Body of pancreas (tissue), 4 donors: ENCODE measurements at regions not wholly inside any gene's neighbourhood (a gene's known extent, or its start where the extent isn't known, plus 50 kb on each side); places are given as distances from the start of the nearest gene placed in this dataset.

Source experiments
- ATAC-seq: fragments of 150-250 bp; one replicate; pipeline ENCODE4 v1.9.1; 2016
- DNase-seq, 4 donors: peaks; one replicate each; pipeline ENCODE4 v3.0.0-alpha.2; 2019
- H3K27ac ChIP-seq, 4 donors: fragments of 200-600 bp; sonication (generic); 1 replicate in 3 of 4; 2 replicates in 1 of 4; pipeline versions ENCODE4 v1.5.1 to v1.6.1; 2016 to 2019; ENCODE audit warnings: mild to moderate bottlenecking in 1 of 4, mixed read lengths in 1 of 4, moderate library complexity in 1 of 4
- H3K27me3 ChIP-seq, 2 donors: fragments of 200-600 bp; sonication (generic); one replicate each; pipeline ENCODE4 v1.6.0; 2016; ENCODE audit warnings: mild to moderate bottlenecking in 1 of 2
- H3K36me3 ChIP-seq, 2 donors: fragments of 200-600 bp; sonication (generic); replicated peaks in 1 of 2; 2 replicates each; pipeline ENCODE4 v1.5.1; 2016; ENCODE audit warnings: low read depth in 2 of 2; ENCODE audit not compliant: insufficient read depth in 1 of 2
- H3K4me1 ChIP-seq: fragments of 200-600 bp; sonication (generic); one replicate; pipeline ENCODE4 v1.6.0; 2016
- H3K4me3 ChIP-seq, 2 donors: fragments of 200-600 bp; sonication (generic); 1 replicate in 1 of 2; 2 replicates in 1 of 2; pipeline ENCODE4 v1.5.1; 2016 to 2019
- H3K9me3 ChIP-seq, 3 donors: fragments of 200-600 bp; sonication (generic); 1 replicate in 2 of 3; 2 replicates in 1 of 3; pipeline ENCODE4 v1.5.1; 2016
- CTCF ChIP-seq, 7 experiments: fragments of 450-650 bp in 4 of 7; fragments of 200-600 bp in 3 of 7; sonication (generic) in 3 of 7; IDR thresholded peaks; one replicate each; pipeline ENCODE4 v1.5.1; 2016 to 2019; ENCODE audit warnings: antibody characterized with exemption in 7 of 7
- POLR2A ChIP-seq, 3 donors: fragments of 450-650 bp; IDR thresholded peaks; one replicate each; pipeline ENCODE4 v1.6.1; 2016; ENCODE audit warnings: antibody characterized with exemption in 3 of 3, mild to moderate bottlenecking in 2 of 3
- WGBS, 2 donors: methylation state at CpG; one replicate each; pipeline ENCODE4 v1.1.5; 2017; 5-methylcytosine and 5-hydroxymethylcytosine counted together
- intact Hi-C: fragments of 100-400 bp; cut with DNase I; formaldehyde crosslinking; loops from one replicate; pipeline ENCODE4 v1.15.1; 2023

GRCh38 chr4:30817447-30817846 lies 97.3 kb downstream of the PCDH7 start:
- Histone ChIP-seq H3K4me1 (no peaks in the 10 kb centered on the region), H3K9me3 (no peaks in the 10 kb centered on the region), H3K27me3 (no peaks in the 10 kb centered on the region), H3K36me3 (no peaks in the 10 kb centered on the region), H3K27ac (no peak overlapping the region), H3K4me3 (no peak overlapping the region)
- DNase-seq = no peak
- ATAC-seq = no peak
- TF ChIP-seq POLR2A (IDR thresholded peaks at IDR 0.05) (no peak), CTCF (IDR thresholded peaks at IDR 0.05) (no peak)
- 21 to 36% methylated on average over 1 of the region's 1 CpG for WGBS, 2 donors
- intact Hi-C loops = no loop called here

- H3K27me3 ChIP-seq = no peaks in the 10 kb centered on the region
- H3K9me3 ChIP-seq = no peaks in the 10 kb centered on the region
- no peak for DNase-seq
- no peak overlapping the region for H3K4me3 ChIP-seq
- no peaks in the 10 kb centered on the region for H3K4me1 ChIP-seq
- no peak for ATAC-seq
- no peaks in the 10 kb centered on the region for H3K36me3 ChIP-seq
- TF ChIP-seq POLR2A (IDR thresholded peaks at IDR 0.05) (no peak), CTCF (IDR thresholded peaks at IDR 0.05) (no peak)
- no peak overlapping the region for H3K27ac ChIP-seq
- intact Hi-C loops = no loop called here
These were observed 98.4 kb downstream of the PCDH7 start for GRCh38 chr4:30818541-30818940.

- Histone ChIP-seq H3K4me1 (no peaks in the 10 kb centered on the region), H3K9me3 (no peaks in the 10 kb centered on the region), H3K36me3 (no peaks in the 10 kb centered on the region), H3K4me3 (no peak overlapping the region), H3K27me3 (no peaks in the 10 kb centered on the region), H3K27ac (no peak overlapping the region)
- DNase-seq (no peak), ATAC-seq (no peak)
- no peak for TF ChIP-seq CTCF (IDR thresholded peaks at IDR 0.05)
- 65 to 76% methylated on average over 4 of the region's 4 CpGs for WGBS, 2 donors
- intact Hi-C loops = no loop called here
These were observed 101.1 kb downstream of the PCDH7 start for GRCh38 chr4:30821275-30821674.

- ATAC-seq (no peak), DNase-seq (no peak)
- no peak for TF ChIP-seq POLR2A (IDR thresholded peaks at IDR 0.05)
- TF ChIP-seq CTCF (IDR thresholded peaks at IDR 0.05) = no peak
- intact Hi-C loops = no loop called here
- no peak overlapping the region for H3K27ac ChIP-seq
- WGBS, 2 donors = 64 to 70% methylated on average over 12 of the region's 12 CpGs
- H3K9me3 ChIP-seq = no peaks in the 10 kb centered on the region
- no peaks in the 10 kb centered on the region for H3K36me3 ChIP-seq
- H3K4me3 ChIP-seq = no peak overlapping the region
- H3K27me3 ChIP-seq = no peaks in the 10 kb centered on the region
- no peaks in the 10 kb centered on the region for H3K4me1 ChIP-seq
These were observed 101.9 kb downstream of the PCDH7 start for GRCh38 chr4:30821859-30822612.

GRCh38 chr4:30822911-30823551 lies 102.9 kb downstream of the PCDH7 start:
- Histone ChIP-seq H3K36me3 (no peaks in the 10 kb centered on the region), H3K9me3 (no peaks in the 10 kb centered on the region), H3K4me3 (no peak overlapping the region), H3K4me1 (no peaks in the 10 kb centered on the region), H3K27me3 (no peaks in the 10 kb centered on the region), H3K27ac (no peak overlapping the region)
- no peak for ATAC-seq
- 72 to 75% methylated on average over 10 of the region's 10 CpGs for WGBS, 2 donors
- no peak for TF ChIP-seq CTCF (IDR thresholded peaks at IDR 0.05)
- TF ChIP-seq POLR2A (IDR thresholded peaks at IDR 0.05) = no peak
- DNase-seq = no peak
- intact Hi-C loops = no loop called here
